H1 (cell line): ENCODE measurements at regions not wholly inside any gene's neighbourhood (a gene's known extent, or its start where the extent isn't known, plus 50 kb on each side); places are given as distances from the start of the nearest gene placed in this dataset.

Experiments
- CTCF ChIA-PET: fragments of 300-600 bp; sonication (Branson Sonifier 250); formaldehyde crosslinking; loops from one replicate; lab custom pipeline; 2021; ENCODE audit not compliant: partially characterized antibody; lab: Charles Lee
- POLR2A ChIA-PET: fragments of 300-600 bp; sonication (Branson Sonifier 250); formaldehyde crosslinking; loops from one replicate; lab custom pipeline; 2021; ENCODE audit warnings: inconsistent platforms; ENCODE audit not compliant: partially characterized antibody; lab: Charles Lee
- DNase-seq, 2 experiments: peaks; one replicate each; pipeline versions ENCODE4 v3.0.0 to v3.0.0-alpha.2; 2010 to 2022; ENCODE audit warnings: low spot score in 2 of 2, low read depth in 1 of 2, mixed read lengths in 1 of 2
- FAIRE-seq: peaks from 2 replicates; lab custom pipeline; 2011; peaks lifted over from hg19 to GRCh38; lab: Jason Lieb, UNC
- H2AFZ ChIP-seq: 2 replicates; pipeline ENCODE4 v1.8.1; 2012; ENCODE audit warnings: low read length, inconsistent platforms
- H2AK5ac ChIP-seq: 2 replicates; pipeline ENCODE4 v1.6.1; 2013; ENCODE audit warnings: low read depth, low read length
- H2BK120ac ChIP-seq: replicated peaks from 2 replicates; pipeline ENCODE3; 2013; ENCODE audit warnings: low read depth, low read length, inconsistent platforms
- H2BK12ac ChIP-seq: 2 replicates; pipeline ENCODE4 v1.6.1; 2013; ENCODE audit warnings: low read depth, low read length
- H2BK15ac ChIP-seq: 2 replicates; pipeline ENCODE4 v1.6.1; 2013; ENCODE audit warnings: low read length
- H2BK20ac ChIP-seq: 2 replicates; pipeline ENCODE4 v1.6.1; 2013; ENCODE audit warnings: low read length
- H2BK5ac ChIP-seq: 2 replicates; pipeline ENCODE4 v1.6.1; 2013; ENCODE audit warnings: low read depth, low read length
- H3K14ac ChIP-seq: 2 replicates; pipeline ENCODE4 v1.6.1; 2013; ENCODE audit warnings: inconsistent platforms; ENCODE audit not compliant: insufficient read length
- H3K18ac ChIP-seq: 2 replicates; pipeline ENCODE4 v1.6.1; 2013; ENCODE audit warnings: low read length; ENCODE audit errors: extremely low read depth
- H3K23ac ChIP-seq: 2 replicates; pipeline ENCODE4 v1.6.1; 2013; ENCODE audit warnings: inconsistent platforms; ENCODE audit not compliant: insufficient read length
- H3K23me2 ChIP-seq: 2 replicates; pipeline ENCODE4 v1.6.1; 2013; ENCODE audit warnings: low read depth, low read length
- H3K27ac ChIP-seq: 2 replicates; pipeline ENCODE4 v1.6.1; 2011; ENCODE audit warnings: low read depth, low read length, inconsistent platforms
- H3K27me3 ChIP-seq, 4 experiments: replicated peaks in 1 of 4; 1 replicate in 1 of 4; 2 replicates in 3 of 4; pipeline versions ENCODE4 v1.6.1 to v1.8.1; 2011 to 2013; ENCODE audit warnings: low read length in 3 of 4, mild to moderate bottlenecking in 3 of 4, inconsistent platforms in 2 of 4, mixed read lengths in 2 of 4, moderate library complexity in 1 of 4; ENCODE audit not compliant: control insufficient read depth in 3 of 4, insufficient read depth in 3 of 4; ENCODE audit errors: extremely low read depth in 1 of 4
- H3K36me3 ChIP-seq, 4 experiments: 2 replicates each; pipeline versions ENCODE4 v1.6.1 to v1.8.1; 2011 to 2013; ENCODE audit warnings: mild to moderate bottlenecking in 4 of 4, low read length in 3 of 4, moderate library complexity in 2 of 4, control low read depth in 1 of 4, inconsistent platforms in 1 of 4; ENCODE audit not compliant: insufficient read depth in 4 of 4, control insufficient read depth in 2 of 4
- H3K4ac ChIP-seq: replicated peaks from 2 replicates; pipeline ENCODE3; 2013; ENCODE audit warnings: low read length, low read depth, mixed read lengths, inconsistent platforms; ENCODE audit not compliant: insufficient read length
- H3K4me1 ChIP-seq, 4 experiments: replicated peaks in 1 of 4; 1 replicate in 1 of 4; 2 replicates in 3 of 4; pipeline versions ENCODE4 v1.6.1 to v1.8.1; 2011 to 2013; ENCODE audit warnings: low read length in 3 of 4, inconsistent platforms in 2 of 4, mixed read lengths in 1 of 4; ENCODE audit not compliant: insufficient read depth in 4 of 4, control insufficient read depth in 3 of 4
- H3K4me2 ChIP-seq, 2 experiments: 2 replicates each; pipeline versions ENCODE4 v1.6.1 to v1.8.1; 2011 to 2013; ENCODE audit warnings: low read depth in 2 of 2, low read length in 2 of 2, control low read depth in 1 of 2, inconsistent platforms in 1 of 2, mild to moderate bottlenecking in 1 of 2; ENCODE audit not compliant: insufficient read depth in 1 of 2
- H3K4me3 ChIP-seq, 4 experiments: fragments of 200-600, 300-600 bp in 1 of 4; sonication (generic), shearing (Covaris generic), sonication (Bioruptor Twin) in 1 of 4; 2 replicates each; pipeline versions ENCODE4 v1.5.1 to v1.8.1; 2011 to 2016; ENCODE audit warnings: low read length in 4 of 4, low read depth in 3 of 4, control low read depth in 2 of 4, inconsistent platforms in 2 of 4, mild to moderate bottlenecking in 2 of 4, mixed read lengths in 1 of 4, moderate library complexity in 1 of 4; ENCODE audit not compliant: insufficient read depth in 2 of 4; ENCODE audit errors: extremely low read depth in 1 of 4
- H3K56ac ChIP-seq: replicated peaks from 2 replicates; pipeline ENCODE3; 2013; ENCODE audit warnings: low read depth, mild to moderate bottlenecking, mixed read lengths, low read length, inconsistent platforms; ENCODE audit not compliant: insufficient read length
- H3K79me1 ChIP-seq: 2 replicates; pipeline ENCODE4 v1.6.1; 2013; ENCODE audit warnings: low read depth, low read length, control low read depth
- H3K79me2 ChIP-seq, 2 experiments: 2 replicates each; pipeline versions ENCODE4 v1.6.1 to v1.8.1; 2012 to 2013; ENCODE audit warnings: low read length in 2 of 2, mild to moderate bottlenecking in 2 of 2, inconsistent platforms in 1 of 2; ENCODE audit not compliant: insufficient read depth in 2 of 2, control insufficient read depth in 1 of 2
- H3K9ac ChIP-seq, 4 experiments: replicated peaks in 1 of 4; 1 replicate in 1 of 4; 2 replicates in 3 of 4; pipeline versions ENCODE4 v1.6.1 to v1.8.1; 2011 to 2013; ENCODE audit warnings: low read depth in 3 of 4, low read length in 3 of 4, control low read depth in 2 of 4, mild to moderate bottlenecking in 2 of 4, moderate library complexity in 2 of 4, inconsistent platforms in 1 of 4; ENCODE audit errors: extremely low read depth in 1 of 4
- H3K9me3 ChIP-seq, 2 experiments: 2 replicates each; pipeline versions ENCODE4 v1.6.1 to v1.8.1; 2012 to 2013; ENCODE audit warnings: mild to moderate bottlenecking in 2 of 2, moderate library complexity in 2 of 2, control low read depth in 1 of 2, inconsistent platforms in 1 of 2, low read depth in 1 of 2, low read length in 1 of 2, mixed read lengths in 1 of 2; ENCODE audit not compliant: insufficient read depth in 2 of 2
- H4K20me1 ChIP-seq, 2 experiments: replicated peaks in 1 of 2; 2 replicates each; pipeline versions ENCODE3 to v1.8.1; 2011 to 2013; ENCODE audit warnings: inconsistent platforms in 2 of 2, low read length in 2 of 2, mild to moderate bottlenecking in 1 of 2; ENCODE audit not compliant: insufficient read depth in 2 of 2, control insufficient read depth in 1 of 2
- H4K5ac ChIP-seq: 2 replicates; pipeline ENCODE4 v1.6.1; 2013; ENCODE audit warnings: low read length, low read depth, mixed read lengths, inconsistent platforms; ENCODE audit not compliant: insufficient read length
- H4K8ac ChIP-seq: 2 replicates; pipeline ENCODE4 v1.8.0; 2013; ENCODE audit warnings: mild to moderate bottlenecking, moderate library complexity, low read length, inconsistent platforms; ENCODE audit not compliant: insufficient read depth; ENCODE audit errors: extremely low read depth
- H4K91ac ChIP-seq: replicated peaks from 2 replicates; pipeline ENCODE3; 2013; ENCODE audit warnings: low read length, mixed read lengths, inconsistent platforms; ENCODE audit not compliant: insufficient read length
- HDAC2 ChIP-seq, 2 experiments: fragments of 300-600 bp in 1 of 2; sonication (generic) in 1 of 2; IDR thresholded peaks; 2 replicates each; pipeline ENCODE4 v1.6.1; 2011 to 2012; ENCODE audit warnings: low read depth in 2 of 2, low read length in 2 of 2, mild to moderate bottlenecking in 2 of 2, moderate library complexity in 2 of 2, borderline replicate concordance in 1 of 2, inconsistent platforms in 1 of 2
- KDM1A ChIP-seq: fragments of 200-600, 300-600 bp; sonication (generic); IDR thresholded peaks from 2 replicates; pipeline ENCODE4 v1.7.1; 2016; ENCODE audit warnings: mild to moderate bottlenecking, low read length, borderline replicate concordance
- RFX5 ChIP-seq: IDR thresholded peaks from 2 replicates; pipeline ENCODE4 v1.6.1; 2011; ENCODE audit warnings: low read depth, low read length, improper control_type of control experiment, borderline replicate concordance
- WGBS, 2 experiments: shearing (Covaris generic) in 1 of 2; methylation state at CpG; one replicate each; pipeline versions ENCODE4 v1.1.6 to v1.1.7; 2013 to 2015; ENCODE audit warnings: low lambda C conversion rate in 2 of 2, mixed read lengths in 2 of 2, inconsistent platforms in 1 of 2, low coverage in 1 of 2, missing lambda C conversion rate in 1 of 2; ENCODE audit not compliant: insufficient replicate concordance in 2 of 2, insufficient coverage in 1 of 2, insufficient read length in 1 of 2; ENCODE audit errors: extremely low coverage in 1 of 2, missing lambda C conversion rate in 1 of 2; 5-methylcytosine and 5-hydroxymethylcytosine counted together

DNA sequence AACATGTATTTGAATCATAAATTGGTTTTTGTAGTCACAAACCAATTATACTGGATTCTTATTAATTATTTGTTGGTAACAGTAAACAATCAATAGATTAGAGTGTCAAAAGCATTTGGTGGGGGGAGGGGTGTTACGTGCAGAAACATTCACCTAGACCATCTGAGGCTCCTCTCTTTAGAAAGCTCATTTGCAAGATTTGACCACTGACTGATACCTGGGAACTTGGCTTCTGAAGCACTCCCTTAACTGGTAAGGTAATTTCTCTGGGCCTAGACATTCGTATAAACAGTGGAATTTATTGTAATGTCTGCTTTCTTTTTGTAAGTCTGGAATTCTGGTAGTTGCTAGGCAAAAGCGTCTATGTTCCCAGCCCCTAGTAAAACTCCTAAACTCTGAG lies 243.8 kb upstream of the GBE1 start:
- peak; percentile 52 for FAIRE-seq
- no peaks in the 10 kb centered on the region for H3K9me3 ChIP-seq
- H3K14ac ChIP-seq = no peak overlapping the region
- no peak overlapping the region for H3K56ac ChIP-seq
- H3K23me2 ChIP-seq = no peaks in the 10 kb centered on the region
- no peaks in the 10 kb centered on the region for H3K27me3 ChIP-seq
- H3K4me2 ChIP-seq = no peak overlapping the region
- no peak overlapping the region for H3K23ac ChIP-seq
- no peak overlapping the region for H2BK12ac ChIP-seq
- no peak overlapping the region for H2BK5ac ChIP-seq
- H3K27ac ChIP-seq = no peak overlapping the region
- H4K20me1 ChIP-seq = no peaks in the 10 kb centered on the region
- H4K5ac ChIP-seq = no peak overlapping the region
- H2BK20ac ChIP-seq = no peak overlapping the region
- no peak overlapping the region for H2BK120ac ChIP-seq
- H3K4ac ChIP-seq = no peak overlapping the region
- no peak overlapping the region for H4K91ac ChIP-seq
- CTCF ChIA-PET = interaction anchor here (1.6 kb wide), 1 partner anchor 25 kb away, joined by 3 read pairs; no protein-coding TSS in a partner anchor
- POLR2A ChIA-PET = no interaction called here
- no peak overlapping the region for H2AFZ ChIP-seq
- H2AK5ac ChIP-seq = no peak overlapping the region
- H3K4me3 ChIP-seq = no peak overlapping the region
- H3K36me3 ChIP-seq = no peaks in the 10 kb centered on the region
- 71% methylated on average over 3 of the region's 3 CpGs; no CpG with 5 or more reads in 1 of the 2 experiments for WGBS, 2 experiments
- no peaks in the 10 kb centered on the region for H3K79me2 ChIP-seq
- TF ChIP-seq KDM1A = no peak
- no peak for TF ChIP-seq RFX5
- no peak for TF ChIP-seq HDAC2 (IDR thresholded peaks at IDR 0.05; ENCODE audit: borderline replicate concordance in 1 of 2, low read depth in 2 of 2, low read length in 2 of 2)
- H3K18ac ChIP-seq = no peak overlapping the region
- no peak overlapping the region for H2BK15ac ChIP-seq
- H3K9ac ChIP-seq = no peak overlapping the region
- no peak overlapping the region for H4K8ac ChIP-seq
- peaks cover 0 to 3% (median 0%) of the 10 kb centered on the region in 4 experiments; a peak in 2 of 7 replicates for H3K4me1 ChIP-seq
- no peaks in the 10 kb centered on the region for H3K79me1 ChIP-seq
- no peak for DNase-seq
